HepG2 (cell line): ENCODE measurements at regions not wholly inside any gene's neighbourhood (a gene's known extent, or its start where the extent isn't known, plus 50 kb on each side); places are given as distances from the start of the nearest gene placed in this dataset.
A peak's percentile ranks its signal among the peaks of the same experiment; 100 is the strongest.

ENCODE experiments used
- ATAC-seq: fragments of 200-7000 bp; cut with Tn5 transposase; 3 replicates; pipeline ENCODE4 v1.9.1; 2020; ENCODE audit warnings: mild to moderate bottlenecking, moderate library complexity
- BruUV-seq: library from RNA; stranded (reverse); fragments of 400-500 nt; replicated peaks from 2 replicates; lab custom pipeline; 2021; lab: Mats Ljungman, UMichigan
- CTCF ChIA-PET: fragments of 300-600 bp; formaldehyde crosslinking; extraction: SDS; loops from one replicate; lab custom pipeline; 2021; ENCODE audit warnings: low total read pairs, inconsistent platforms, low intra/inter-chr PET ratio; lab: Yijun Ruan, JAX
- POLR2A ChIA-PET: fragments of 350-600 bp; sonication (Branson Sonifier 250); formaldehyde crosslinking; loops from one replicate; lab custom pipeline; 2020; ENCODE audit warnings: antibody characterized with exemption, inconsistent platforms; lab: Yijun Ruan, JAX
- DNase-seq: peaks from one replicate; pipeline ENCODE4 v3.0.0-alpha.2; 2015; ENCODE audit warnings: low spot score
- FAIRE-seq: peaks from 3 replicates; lab custom pipeline; 2011; peaks lifted over from hg19 to GRCh38; lab: Jason Lieb, UNC
- H2AFZ ChIP-seq: one replicate; pipeline ENCODE4 v1.6.1; 2011; ENCODE audit warnings: low read length, inconsistent platforms
- H3K27ac ChIP-seq: fragments of 300-600 bp; 3 replicates; pipeline ENCODE4 v1.8.0; 2011; ENCODE audit warnings: mixed run types, mild to moderate bottlenecking, mixed read lengths, low read length, inconsistent platforms; ENCODE audit not compliant: insufficient read depth; ENCODE audit errors: extremely low read length
- H3K27me3 ChIP-seq, 2 experiments: fragments of 200-600 bp in 1 of 2; 2 replicates in 1 of 2; 3 replicates in 1 of 2; pipeline versions ENCODE4 v1.6.0 to v1.8.0; 2011; ENCODE audit warnings: low read length in 2 of 2, mild to moderate bottlenecking in 2 of 2, moderate library complexity in 2 of 2, inconsistent platforms in 1 of 2; ENCODE audit not compliant: insufficient read depth in 2 of 2, control insufficient read depth in 1 of 2
- H3K36me3 ChIP-seq, 2 experiments: fragments of 200-600 bp in 1 of 2; replicated peaks in 1 of 2; 2 replicates in 1 of 2; 3 replicates in 1 of 2; pipeline versions ENCODE4 v1.5.1 to v1.8.0; 2011; ENCODE audit warnings: low read length in 2 of 2, inconsistent platforms in 1 of 2; ENCODE audit not compliant: insufficient read depth in 2 of 2, control insufficient read depth in 1 of 2
- H3K4me1 ChIP-seq: 2 replicates; pipeline ENCODE4 v1.5.1; 2012; ENCODE audit warnings: low read length, inconsistent platforms; ENCODE audit not compliant: insufficient read depth
- H3K4me2 ChIP-seq: 2 replicates; pipeline ENCODE4 v1.6.0; 2011; ENCODE audit warnings: low read depth, low read length, inconsistent platforms
- H3K4me3 ChIP-seq, 3 experiments: fragments of 200-600 bp in 1 of 3; sonication (generic), shearing (Covaris generic) in 1 of 3; replicated peaks in 1 of 3; 2 replicates each; pipeline ENCODE4 v1.5.1; 2011 to 2016; ENCODE audit warnings: low read length in 3 of 3, inconsistent platforms in 2 of 3, low read depth in 2 of 3, mild to moderate bottlenecking in 2 of 3, control low read depth in 1 of 3, mixed read lengths in 1 of 3; ENCODE audit not compliant: insufficient read depth in 1 of 3
- H3K79me2 ChIP-seq: one replicate; pipeline ENCODE4 v1.6.1; 2011; ENCODE audit warnings: low read length, inconsistent platforms; ENCODE audit not compliant: insufficient read depth
- H3K9ac ChIP-seq: 2 replicates; pipeline ENCODE4 v1.6.0; 2011; ENCODE audit warnings: mild to moderate bottlenecking, low read depth, low read length, inconsistent platforms; ENCODE audit not compliant: insufficient read depth
- H3K9me3 ChIP-seq: 2 replicates; pipeline ENCODE4 v1.5.1; 2012; ENCODE audit warnings: mild to moderate bottlenecking, low read length
- H4K20me1 ChIP-seq: 2 replicates; pipeline ENCODE4 v1.6.0; 2011; ENCODE audit warnings: inconsistent platforms, mild to moderate bottlenecking, low read length, moderate library complexity; ENCODE audit not compliant: insufficient read depth
- FOXJ3 ChIP-seq: sonication (generic); formaldehyde crosslinking; IDR thresholded peaks from 2 replicates; pipeline ENCODE4 v1.4.0; 2020; ENCODE audit warnings: missing genetic modification reagents, mild to moderate bottlenecking, borderline replicate concordance
- HNF4A ChIP-seq: sonication (generic); formaldehyde crosslinking; IDR thresholded peaks from 2 replicates; pipeline ENCODE4 v1.4.0; 2020; ENCODE audit warnings: missing genetic modification reagents
- SP1 ChIP-seq, 2 experiments: fragments of 450-650 bp in 1 of 2; sonication (generic) in 1 of 2; formaldehyde crosslinking in 1 of 2; IDR thresholded peaks; 2 replicates each; pipeline versions ENCODE4 v1.4.0 to v1.6.1; 2016 to 2020; ENCODE audit warnings: missing genetic modification reagents in 1 of 2
- ZMAT3 ChIP-seq: sonication (generic); formaldehyde crosslinking; conservative IDR thresholded peaks from 2 replicates; pipeline ENCODE4 v1.7.0; 2021; ENCODE audit warnings: missing genetic modification reagents
- ZNF432 ChIP-seq: sonication (generic); formaldehyde crosslinking; IDR thresholded peaks from 2 replicates; pipeline ENCODE4 v1.5.0; 2020; ENCODE audit warnings: missing genetic modification reagents, mild to moderate bottlenecking, borderline replicate concordance
- ZNF441 ChIP-seq: sonication (generic); formaldehyde crosslinking; IDR thresholded peaks from 2 replicates; pipeline ENCODE4 v1.7.0; 2021; ENCODE audit warnings: missing genetic modification reagents, borderline replicate concordance
- ZNF879 ChIP-seq: sonication (generic); formaldehyde crosslinking; IDR thresholded peaks from 2 replicates; pipeline ENCODE4 v1.8.1; 2023; ENCODE audit warnings: missing genetic modification reagents
- WGBS: methylation state at CpG from one replicate; pipeline ENCODE4 v1.1.6; 2017; ENCODE audit warnings: low lambda C conversion rate; 5-methylcytosine and 5-hydroxymethylcytosine counted together
- in situ Hi-C: cut with HindIII; loops from 2 replicates; pipeline ENCODE4 v1.10.0; 2017; ENCODE audit warnings: low pct_unique_long_range_greater_than_20kb; ENCODE audit not compliant: extremely low pct_ligation_motif_present
- intact Hi-C: fragments of 100-400 bp; cut with micrococcal nuclease; formaldehyde crosslinking; loops from one replicate; pipeline ENCODE4 v1.10.0; 2022; ENCODE audit not compliant: unreplicated experiment
- TF ChIP-seq, protein P1 (sequence below): sonication (generic); formaldehyde crosslinking; IDR thresholded peaks from 2 replicates; pipeline ENCODE4 v1.4.0; 2020; ENCODE audit warnings: mild to moderate bottlenecking, missing genetic modification reagents

DNA sequence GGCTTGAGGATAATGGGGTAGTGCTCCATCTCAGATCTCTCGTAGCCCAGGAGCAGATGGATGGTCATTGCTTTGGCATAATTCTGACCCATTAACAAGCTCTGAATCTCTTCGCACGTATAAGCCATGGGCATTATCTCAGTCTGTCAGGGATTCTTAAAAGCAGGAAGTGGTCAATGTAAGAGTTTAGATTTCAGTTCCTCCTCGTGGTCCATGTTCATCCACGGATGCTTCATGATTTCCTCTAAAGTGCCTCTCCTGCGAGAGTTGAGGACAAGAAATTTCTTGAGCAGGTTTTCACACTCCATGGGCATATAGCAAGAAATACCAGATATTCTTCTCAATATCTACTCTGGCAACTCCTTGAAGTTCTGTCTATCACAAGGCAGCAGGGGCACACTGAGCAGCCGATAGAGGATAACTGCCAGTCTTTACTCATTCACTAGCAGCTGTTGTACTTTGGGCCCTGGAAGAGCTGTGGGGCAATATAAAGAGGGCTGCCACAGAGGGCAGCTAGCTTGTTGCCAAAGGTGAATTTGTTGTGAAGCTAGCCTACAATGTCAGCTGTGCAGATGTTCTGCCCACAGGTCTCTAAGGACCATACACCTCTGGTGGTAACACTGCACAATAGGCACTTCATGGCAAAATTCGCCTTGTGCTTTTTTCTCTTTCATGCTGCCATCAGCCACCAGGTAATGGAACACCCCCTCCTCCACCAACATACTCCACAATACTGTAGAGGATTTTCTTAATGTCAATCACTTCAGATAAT, 52.0 kb upstream of the WDR17 start:
- no TSS peak for BruUV-seq
- TF ChIP-seq HNF4A (CRISPR knock-in tag) (0 out of 2 replicates have a peak, but pooled peaks have one; percentile 19), FOXJ3 (CRISPR knock-in tag) (no peak), ZNF879 (CRISPR knock-in tag) (no peak)
- Histone ChIP-seq H3K27ac (no peak overlapping the region), H3K36me3 (no peaks in the 10 kb centered on the region), H3K9ac (no peak overlapping the region), H2AFZ (no peak overlapping the region), H4K20me1 (no peaks in the 10 kb centered on the region), H3K4me3 (no peak overlapping the region), H3K27me3 (no peaks in the 10 kb centered on the region), H3K4me1 (no peaks in the 10 kb centered on the region), H3K79me2 (no peaks in the 10 kb centered on the region), H3K9me3 (no peaks in the 10 kb centered on the region; the same call in 1 of the 2 replicates), H3K4me2 (no peak overlapping the region)
- 22% methylated on average over 8 of the region's 8 CpGs for WGBS
- in situ Hi-C loops (no loop called here), intact Hi-C loops (no loop called here)
- POLR2A ChIA-PET: no interaction called here
- CTCF ChIA-PET: no interaction called here
- DNase-seq (no peak), FAIRE-seq (no peak), ATAC-seq (peak; percentile 48; the same call in 2 of the 3 replicates)

DNA sequence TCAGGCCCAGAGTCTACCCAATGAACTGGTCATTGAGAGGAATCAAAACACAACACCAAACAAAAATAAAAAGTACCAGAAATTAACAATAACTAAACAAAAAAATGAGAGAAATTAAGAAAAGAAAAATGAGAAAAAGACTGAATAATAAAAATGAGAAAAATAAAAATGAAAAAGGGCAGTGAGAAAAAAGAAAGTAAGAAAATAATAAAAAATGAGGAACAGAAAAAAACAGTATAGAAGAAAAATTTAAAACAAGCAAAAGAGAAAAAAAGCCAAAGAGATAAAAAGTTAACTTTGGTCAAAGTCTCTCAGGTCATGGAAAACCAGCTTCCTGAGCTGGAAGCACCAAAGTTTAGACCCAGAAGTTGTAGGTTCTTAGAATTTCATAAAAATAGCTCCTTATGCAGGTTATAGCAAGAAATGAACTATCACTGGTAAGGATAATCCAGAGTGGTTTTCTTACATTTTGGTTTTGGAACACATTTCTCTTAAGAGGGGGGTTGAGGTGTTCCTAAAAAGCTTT, 51.0 kb upstream of the WDR17 start:
- H3K36me3 ChIP-seq: no peaks in the 10 kb centered on the region
- no peak overlapping the region for H3K4me3 ChIP-seq
- H3K27ac ChIP-seq: no peak overlapping the region
- H3K79me2 ChIP-seq: no peaks in the 10 kb centered on the region
- ATAC-seq: no peak
- H3K9ac ChIP-seq: no peak overlapping the region
- no peak for DNase-seq
- ChIA-PET CTCF (no interaction called here), POLR2A (no interaction called here)
- FAIRE-seq: no peak
- TF ChIP-seq, protein P1, sequence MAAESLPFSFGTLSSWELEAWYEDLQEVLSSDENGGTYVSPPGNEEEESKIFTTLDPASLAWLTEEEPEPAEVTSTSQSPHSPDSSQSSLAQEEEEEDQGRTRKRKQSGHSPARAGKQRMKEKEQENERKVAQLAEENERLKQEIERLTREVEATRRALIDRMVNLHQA (CRISPR knock-in tag): no peak
- TF ChIP-seq SP1 (IDR thresholded peaks at IDR 0.05) (no peak), SP1 (CRISPR knock-in tag; IDR thresholded peaks at IDR 0.05) (no peak), ZNF432 (CRISPR knock-in tag) (no peak), ZMAT3 (no peak), ZNF441 (CRISPR knock-in tag) (no peak)
- in situ Hi-C loops: no loop called here
- no TSS peak for BruUV-seq
- H3K4me1 ChIP-seq: no peaks in the 10 kb centered on the region
- intact Hi-C loops: no loop called here
- H4K20me1 ChIP-seq: no peaks in the 10 kb centered on the region
- no peak overlapping the region for H3K4me2 ChIP-seq
- no peaks in the 10 kb centered on the region for H3K27me3 ChIP-seq
- no peaks in the 10 kb centered on the region; the same call in 1 of the 2 replicates for H3K9me3 ChIP-seq
- H2AFZ ChIP-seq: no peak overlapping the region
